ENCODE measurements at regions not wholly inside any gene's neighbourhood (a gene's known extent, or its start where the extent isn't known, plus 50 kb on each side); places are given as distances from the start of the nearest gene placed in this dataset.

DNA sequence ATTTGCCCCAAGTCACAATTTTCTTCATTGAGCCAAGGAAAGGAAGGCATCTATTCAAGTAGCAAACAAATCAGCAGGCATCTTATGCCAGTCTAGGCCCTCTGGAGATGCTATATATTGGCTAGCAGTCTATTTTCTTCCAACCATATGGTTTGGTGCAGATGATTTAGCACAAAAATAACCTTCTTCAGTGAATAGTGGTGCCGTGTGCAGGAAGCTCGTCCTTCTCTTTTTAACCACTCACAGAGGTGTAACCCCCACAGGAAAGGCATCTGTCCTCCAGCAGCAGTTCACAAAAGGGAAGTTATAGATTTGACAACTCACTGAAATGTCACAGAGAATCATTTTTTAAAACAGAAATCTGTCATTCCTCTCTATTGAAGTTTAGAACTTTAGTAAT is 445.7 kb upstream of the SYT1 start:
- no peaks in the 10 kb centered on the region for H3K36me3 ChIP-seq (ENCODE audit: insufficient read depth, low read length)
- no peak overlapping the region for H3K4me2 ChIP-seq (ENCODE audit: low read depth, low read length, poor library complexity, severe bottlenecking)
- TF ChIP-seq EZH2phosphoT487 (IDR thresholded peaks at IDR 0.05; ENCODE audit: borderline replicate concordance): no peak
- TF ChIP-seq, protein P1, sequence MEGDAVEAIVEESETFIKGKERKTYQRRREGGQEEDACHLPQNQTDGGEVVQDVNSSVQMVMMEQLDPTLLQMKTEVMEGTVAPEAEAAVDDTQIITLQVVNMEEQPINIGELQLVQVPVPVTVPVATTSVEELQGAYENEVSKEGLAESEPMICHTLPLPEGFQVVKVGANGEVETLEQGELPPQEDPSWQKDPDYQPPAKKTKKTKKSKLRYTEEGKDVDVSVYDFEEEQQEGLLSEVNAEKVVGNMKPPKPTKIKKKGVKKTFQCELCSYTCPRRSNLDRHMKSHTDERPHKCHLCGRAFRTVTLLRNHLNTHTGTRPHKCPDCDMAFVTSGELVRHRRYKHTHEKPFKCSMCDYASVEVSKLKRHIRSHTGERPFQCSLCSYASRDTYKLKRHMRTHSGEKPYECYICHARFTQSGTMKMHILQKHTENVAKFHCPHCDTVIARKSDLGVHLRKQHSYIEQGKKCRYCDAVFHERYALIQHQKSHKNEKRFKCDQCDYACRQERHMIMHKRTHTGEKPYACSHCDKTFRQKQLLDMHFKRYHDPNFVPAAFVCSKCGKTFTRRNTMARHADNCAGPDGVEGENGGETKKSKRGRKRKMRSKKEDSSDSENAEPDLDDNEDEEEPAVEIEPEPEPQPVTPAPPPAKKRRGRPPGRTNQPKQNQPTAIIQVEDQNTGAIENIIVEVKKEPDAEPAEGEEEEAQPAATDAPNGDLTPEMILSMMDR (conservative IDR thresholded peaks at IDR 0.05; ENCODE audit: low read length): no peak
- H3K9ac ChIP-seq (ENCODE audit: low read depth, low read length, poor library complexity, severe bottlenecking): no peak overlapping the region
- H3K79me2 ChIP-seq (ENCODE audit: insufficient read depth, low read length): no peaks in the 10 kb centered on the region
- no peak overlapping the region for H3K4me3 ChIP-seq (ENCODE audit: low read length, poor library complexity, severe bottlenecking)
- H4K20me1 ChIP-seq (ENCODE audit: insufficient read depth, low read length, poor library complexity, severe bottlenecking): no peaks in the 10 kb centered on the region
- no peaks in the 10 kb centered on the region for H3K9me2 ChIP-seq (replicated peaks; ENCODE audit: low read depth, low read length)
- H3F3A ChIP-seq (ENCODE audit: low read depth): no peaks in the 10 kb centered on the region
- H3K4me1 ChIP-seq (ENCODE audit: insufficient read depth, low read length, poor library complexity, severe bottlenecking): no peaks in the 10 kb centered on the region
- H3K9me3 ChIP-seq (ENCODE audit: insufficient read depth, low read depth, low read length): no peaks in the 10 kb centered on the region
- H3K27me3 ChIP-seq (ENCODE audit: insufficient read depth, low read length, poor library complexity, severe bottlenecking): no peaks in the 10 kb centered on the region
- H2AFZ ChIP-seq (ENCODE audit: low read length): no peak overlapping the region

DNA sequence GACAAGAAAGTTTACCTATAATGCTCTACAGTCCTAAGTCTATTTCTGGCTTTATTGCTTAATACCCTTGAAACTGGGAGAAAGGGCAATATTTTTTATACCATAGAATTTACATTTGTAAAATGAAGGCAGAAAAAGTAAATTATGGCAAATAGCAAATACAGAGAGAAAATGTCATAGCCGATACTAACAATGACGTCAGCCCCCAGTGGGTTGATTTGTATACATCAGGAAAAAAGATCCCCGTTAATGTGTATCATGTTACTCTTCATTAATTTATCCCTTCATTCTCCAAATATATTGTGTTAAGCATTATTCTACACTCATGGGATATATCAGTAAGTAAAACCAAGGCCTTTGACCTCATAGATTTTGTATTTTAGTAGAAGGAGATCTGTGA is 445.1 kb upstream of the SYT1 start:
- Histone ChIP-seq H3K9me2 (replicated peaks; ENCODE audit: low read depth, low read length) (no peaks in the 10 kb centered on the region), H3K36me3 (ENCODE audit: insufficient read depth, low read length) (no peaks in the 10 kb centered on the region), H3K79me2 (ENCODE audit: insufficient read depth, low read length) (no peaks in the 10 kb centered on the region), H3K9ac (ENCODE audit: low read depth, low read length, poor library complexity, severe bottlenecking) (no peak overlapping the region), H3K27me3 (ENCODE audit: insufficient read depth, low read length, poor library complexity, severe bottlenecking) (no peaks in the 10 kb centered on the region), H3K4me3 (ENCODE audit: low read length, poor library complexity, severe bottlenecking) (no peak overlapping the region), H3K4me2 (ENCODE audit: low read depth, low read length, poor library complexity, severe bottlenecking) (no peak overlapping the region), H3F3A (ENCODE audit: low read depth) (no peaks in the 10 kb centered on the region), H3K9me3 (ENCODE audit: insufficient read depth, low read depth, low read length) (no peaks in the 10 kb centered on the region), H4K20me1 (ENCODE audit: insufficient read depth, low read length, poor library complexity, severe bottlenecking) (no peaks in the 10 kb centered on the region), H3K4me1 (ENCODE audit: insufficient read depth, low read length, poor library complexity, severe bottlenecking) (no peaks in the 10 kb centered on the region), H2AFZ (ENCODE audit: low read length) (no peak overlapping the region)
- TF ChIP-seq, protein P1 (conservative IDR thresholded peaks at IDR 0.05; ENCODE audit: low read length): no peak
- TF ChIP-seq EZH2phosphoT487 (IDR thresholded peaks at IDR 0.05; ENCODE audit: borderline replicate concordance): no peak

DNA sequence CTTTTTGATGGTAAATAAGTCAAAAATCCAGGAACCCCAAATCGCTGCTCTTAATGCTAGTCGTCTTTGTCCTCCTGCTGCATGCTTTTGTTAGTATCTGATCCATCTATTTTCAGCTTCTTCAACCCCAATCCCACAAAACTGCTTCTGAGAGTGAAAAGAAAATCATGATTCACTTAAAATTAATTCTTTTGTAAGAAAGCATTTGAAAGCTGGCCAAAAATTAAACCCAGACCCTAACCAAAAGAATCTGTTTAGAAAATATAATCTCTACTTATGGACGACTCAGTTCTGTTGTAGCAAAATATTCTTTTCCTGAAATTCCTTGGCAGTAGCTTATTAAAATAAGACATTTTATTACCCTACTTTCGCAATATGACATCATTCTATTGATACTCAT is 443.6 kb upstream of the SYT1 start:
- Histone ChIP-seq H3K9me2 (replicated peaks; ENCODE audit: low read depth, low read length) (no peaks in the 10 kb centered on the region), H3F3A (ENCODE audit: low read depth) (no peaks in the 10 kb centered on the region), H3K79me2 (ENCODE audit: insufficient read depth, low read length) (no peaks in the 10 kb centered on the region), H3K9me3 (ENCODE audit: insufficient read depth, low read depth, low read length) (no peaks in the 10 kb centered on the region), H4K20me1 (ENCODE audit: insufficient read depth, low read length, poor library complexity, severe bottlenecking) (no peaks in the 10 kb centered on the region), H2AFZ (ENCODE audit: low read length) (no peak overlapping the region), H3K27me3 (ENCODE audit: insufficient read depth, low read length, poor library complexity, severe bottlenecking) (no peaks in the 10 kb centered on the region), H3K4me2 (ENCODE audit: low read depth, low read length, poor library complexity, severe bottlenecking) (no peak overlapping the region), H3K4me3 (ENCODE audit: low read length, poor library complexity, severe bottlenecking) (no peak overlapping the region), H3K36me3 (ENCODE audit: insufficient read depth, low read length) (no peaks in the 10 kb centered on the region), H3K9ac (ENCODE audit: low read depth, low read length, poor library complexity, severe bottlenecking) (no peak overlapping the region), H3K4me1 (ENCODE audit: insufficient read depth, low read length, poor library complexity, severe bottlenecking) (no peaks in the 10 kb centered on the region)
- TF ChIP-seq, protein P1 (conservative IDR thresholded peaks at IDR 0.05; ENCODE audit: low read length): no peak
- no peak for TF ChIP-seq EZH2phosphoT487 (IDR thresholded peaks at IDR 0.05; ENCODE audit: borderline replicate concordance)

All from Loucy (cell line).